ENCODE measurements at regions not wholly inside any gene's neighbourhood (a gene's known extent, or its start where the extent isn't known, plus 50 kb on each side); places are given as distances from the start of the nearest gene placed in this dataset.

DNA sequence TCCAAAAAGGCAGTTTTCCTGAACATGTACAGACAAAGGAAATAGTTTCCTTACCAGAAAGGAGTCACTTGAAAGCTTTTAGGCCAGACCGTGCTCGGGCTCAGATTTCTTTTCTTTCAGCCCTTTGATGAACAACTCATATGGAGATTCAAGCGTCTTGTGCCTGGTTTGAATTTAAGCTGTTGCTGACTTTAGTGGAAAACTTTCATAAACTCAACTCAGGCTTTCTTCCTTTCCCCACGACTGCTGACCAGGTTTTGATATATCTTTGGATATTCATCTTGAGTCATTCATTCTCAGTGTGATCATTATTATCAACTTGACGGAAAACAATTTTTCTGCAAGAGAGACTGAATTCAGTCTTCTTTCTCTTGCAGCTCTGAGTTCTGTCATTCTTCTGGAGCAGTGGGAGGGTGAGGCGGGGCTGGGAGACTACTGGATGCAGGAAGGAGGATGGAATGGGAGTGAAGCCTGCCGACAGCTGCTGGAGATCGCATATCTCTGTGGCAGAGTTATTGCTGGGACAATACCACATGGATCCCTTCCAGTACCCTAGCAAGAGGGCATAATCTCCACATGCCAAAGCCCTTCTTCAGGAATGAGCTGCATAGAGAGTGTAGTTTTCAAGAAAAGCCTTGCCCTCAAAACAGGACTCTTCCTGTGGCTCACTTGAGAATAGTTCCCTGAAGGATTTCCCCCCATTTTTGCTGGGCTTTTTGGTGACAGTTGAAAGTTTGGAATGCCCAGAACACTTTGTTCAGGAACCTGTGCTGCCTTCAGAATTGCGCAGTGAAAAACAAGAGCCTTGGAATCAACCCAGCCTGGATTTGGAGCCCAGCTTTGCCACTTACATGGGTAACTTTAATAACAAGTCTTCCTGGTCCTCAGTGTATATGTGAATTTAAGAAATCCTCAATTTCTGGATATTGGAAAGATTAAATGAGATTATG lies 364.4 kb downstream of the ZNF521 start:
- DNase-seq (ENCODE audit: insufficient read length) (no peak), FAIRE-seq (no peak)

DNA sequence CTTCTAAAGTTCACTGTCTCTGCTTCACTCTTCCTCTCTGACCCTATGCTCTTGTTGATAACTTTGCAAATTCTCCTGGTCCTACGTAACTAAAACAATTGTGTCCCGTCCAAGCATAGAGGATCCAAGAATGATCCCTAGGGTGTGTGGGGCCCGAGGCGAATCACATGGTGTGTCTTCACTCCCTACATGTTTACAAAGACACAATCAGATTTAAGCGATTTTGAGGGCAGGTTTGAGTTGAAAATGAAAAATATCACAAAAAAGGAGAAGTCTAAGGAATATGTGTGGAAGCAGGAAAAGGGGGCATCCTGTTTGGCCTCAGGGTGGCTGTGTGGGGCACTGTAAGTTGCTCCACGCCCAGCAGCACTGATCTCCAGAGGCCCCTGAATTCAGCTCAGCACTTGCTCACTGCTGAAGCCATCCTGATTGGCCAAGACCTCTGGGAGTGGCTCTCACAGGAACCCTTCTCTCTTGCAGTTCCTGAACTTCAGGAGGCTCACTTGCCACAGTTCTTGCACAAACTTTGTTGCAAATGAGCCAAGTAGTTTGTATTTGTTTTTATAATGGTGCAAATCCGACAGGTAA lies 363.6 kb downstream of the ZNF521 start:
- TF ChIP-seq POLR2AphosphoS5 (IDR thresholded peaks at IDR 0.05; ENCODE audit: low read depth, low read length): no peak
- no peak for TF ChIP-seq POLR2A (IDR thresholded peaks at IDR 0.05; ENCODE audit: low read depth, low read length)
- no peak for TF ChIP-seq TAF1 (IDR thresholded peaks at IDR 0.05; ENCODE audit: borderline replicate concordance, low read depth, low read length)
- FAIRE-seq: no peak
- no peak for DNase-seq (ENCODE audit: insufficient read length)

More for the DNA sequence above, 364.4 kb downstream of the ZNF521 start:
- no peak for TF ChIP-seq POLR2AphosphoS5 (IDR thresholded peaks at IDR 0.05; ENCODE audit: low read depth, low read length)
- TF ChIP-seq POLR2A (IDR thresholded peaks at IDR 0.05; ENCODE audit: low read depth, low read length): no peak
- TF ChIP-seq TAF1 (IDR thresholded peaks at IDR 0.05; ENCODE audit: borderline replicate concordance, low read depth, low read length): no peak

DNA sequence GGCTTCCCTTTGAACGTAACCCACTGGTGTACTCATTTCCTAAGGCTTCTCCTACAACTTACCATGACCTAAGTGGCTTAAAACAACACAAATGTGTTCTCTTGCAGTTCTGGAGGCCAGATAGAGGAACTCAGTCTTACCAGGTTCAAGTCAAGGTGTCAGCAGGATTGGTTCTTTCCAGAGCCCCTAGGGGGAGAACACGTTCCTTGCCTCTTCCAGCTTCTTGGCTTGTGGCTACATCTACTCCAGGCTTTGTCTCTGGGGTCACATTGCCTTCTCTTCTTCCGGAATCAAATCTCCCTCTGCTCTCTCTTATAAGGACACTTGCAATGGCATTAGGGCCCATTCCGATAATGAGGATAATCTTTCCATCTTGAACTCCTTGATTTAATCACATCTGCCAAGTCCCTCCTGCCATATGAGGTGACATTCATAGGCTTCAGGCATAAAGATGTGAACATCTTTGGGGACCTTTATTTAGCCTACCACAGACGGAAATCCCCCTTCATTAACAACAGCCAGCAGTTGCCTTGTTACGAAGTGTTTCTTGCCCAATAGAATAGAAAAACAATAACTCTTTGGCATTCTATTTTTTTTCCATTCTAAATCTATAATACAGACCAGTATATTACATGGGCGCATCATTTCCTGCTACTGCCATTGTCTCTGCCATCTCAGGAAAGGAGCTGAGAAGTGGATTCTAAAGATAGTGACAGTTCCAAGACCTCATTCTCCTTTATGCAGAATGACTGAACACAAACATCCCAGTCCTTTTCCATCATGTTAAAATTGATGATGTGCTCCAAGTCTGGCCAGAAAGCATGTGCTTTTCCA lies 362.0 kb downstream of the ZNF521 start:
- no peak for FAIRE-seq
- no peak for DNase-seq (ENCODE audit: insufficient read length)
- no peak for TF ChIP-seq POLR2A (IDR thresholded peaks at IDR 0.05; ENCODE audit: low read depth, low read length)
- TF ChIP-seq POLR2AphosphoS5 (IDR thresholded peaks at IDR 0.05; ENCODE audit: low read depth, low read length): no peak
- TF ChIP-seq TAF1 (IDR thresholded peaks at IDR 0.05; ENCODE audit: borderline replicate concordance, low read depth, low read length): no peak

DNA sequence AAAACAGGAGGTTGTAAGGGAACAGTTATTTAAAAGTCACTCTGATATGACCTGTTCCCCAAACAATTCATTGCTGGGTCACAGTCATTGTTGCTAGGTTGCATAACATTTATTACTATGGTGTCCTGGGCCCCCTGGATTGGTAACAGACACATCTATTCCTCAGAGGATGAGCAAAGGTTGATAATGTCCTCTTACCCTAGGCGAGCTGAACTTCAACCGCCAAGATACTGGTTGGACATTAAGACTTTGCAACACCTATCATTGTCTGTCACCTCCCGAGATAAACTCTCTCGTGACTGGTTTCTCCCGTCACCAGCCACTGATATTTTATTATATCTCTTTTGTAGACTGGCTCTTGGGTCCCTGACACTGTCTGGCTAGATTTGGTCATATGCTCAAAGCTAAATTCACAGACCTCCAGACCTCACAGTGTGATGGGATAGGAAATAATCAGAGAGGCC lies 361.3 kb downstream of the ZNF521 start:
- TF ChIP-seq TAF1 (IDR thresholded peaks at IDR 0.05; ENCODE audit: borderline replicate concordance, low read depth, low read length) (no peak), POLR2AphosphoS5 (IDR thresholded peaks at IDR 0.05; ENCODE audit: low read depth, low read length) (no peak), POLR2A (IDR thresholded peaks at IDR 0.05; ENCODE audit: low read depth, low read length) (no peak)
- FAIRE-seq (no peak), DNase-seq (ENCODE audit: insufficient read length) (no peak)

DNA sequence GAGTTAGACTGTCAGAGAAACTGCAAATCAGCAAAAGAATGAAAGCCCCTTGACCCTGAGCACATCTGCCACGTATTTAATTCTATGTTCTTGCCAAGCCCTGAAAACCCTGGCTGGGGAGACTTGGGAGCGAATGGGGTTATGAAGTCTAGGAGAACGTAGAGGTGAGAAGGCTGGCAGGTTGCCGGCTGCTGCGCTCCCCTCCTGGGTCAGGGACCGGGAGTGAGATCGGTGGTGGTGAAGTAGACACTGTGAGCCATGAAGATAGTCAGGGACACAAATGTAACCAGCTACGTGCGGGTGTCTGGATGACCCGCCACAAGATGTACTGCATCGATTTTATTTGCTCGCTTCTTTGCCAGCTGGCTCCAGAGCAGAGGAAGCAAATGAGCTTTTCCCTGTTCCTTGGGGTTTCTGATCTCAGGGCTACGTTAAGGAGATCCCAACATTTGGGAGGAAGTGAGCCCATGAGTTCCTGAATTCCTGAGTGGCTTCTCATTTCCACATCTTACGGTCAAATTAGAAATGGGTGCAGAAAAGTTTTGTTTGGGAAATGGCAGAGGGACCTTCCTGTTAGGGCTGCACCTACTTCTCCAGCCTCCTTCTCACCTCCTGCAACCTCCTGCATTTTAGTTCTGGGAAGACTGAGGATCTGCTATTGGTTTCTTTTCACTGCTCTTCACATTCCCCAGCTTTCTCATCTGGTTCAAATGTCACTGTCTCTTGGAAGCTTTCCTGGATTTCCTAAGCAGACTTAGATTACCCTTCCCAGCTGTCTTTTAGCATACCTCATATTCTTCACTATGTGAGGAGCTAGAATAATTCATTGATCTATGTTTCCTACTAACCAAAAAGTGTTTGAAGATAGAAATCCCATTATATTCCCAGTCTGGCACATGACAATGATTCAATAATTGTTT lies 360.6 kb downstream of the ZNF521 start:
- DNase-seq (ENCODE audit: insufficient read length): no peak
- no peak for FAIRE-seq

DNA sequence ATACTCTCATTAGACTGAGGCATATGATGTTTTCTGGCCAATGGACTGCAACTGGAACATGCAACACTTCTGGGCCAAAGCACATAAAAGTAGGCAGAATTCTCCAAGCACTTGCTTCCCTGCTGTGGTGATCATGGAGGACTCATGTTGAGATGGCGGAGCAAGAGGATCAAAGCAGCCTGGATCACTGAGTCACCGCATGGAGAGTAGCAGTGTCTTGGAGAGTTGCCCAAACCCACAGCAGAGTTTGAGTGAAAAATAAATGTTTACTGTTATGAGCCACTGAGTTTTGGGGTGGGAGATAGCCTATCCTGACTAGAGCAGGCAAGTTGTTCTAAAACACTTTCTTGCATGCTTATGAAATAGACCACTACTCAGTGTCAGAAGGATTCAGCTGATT lies 359.5 kb downstream of the ZNF521 start:
- FAIRE-seq (no peak), DNase-seq (ENCODE audit: insufficient read length) (no peak)
- no peak for TF ChIP-seq POLR2A (IDR thresholded peaks at IDR 0.05; ENCODE audit: low read depth, low read length)
- no peak for TF ChIP-seq POLR2AphosphoS5 (IDR thresholded peaks at IDR 0.05; ENCODE audit: low read depth, low read length)
- no peak for TF ChIP-seq TAF1 (IDR thresholded peaks at IDR 0.05; ENCODE audit: borderline replicate concordance, low read depth, low read length)

More for the DNA sequence above, 360.6 kb downstream of the ZNF521 start:
- TF ChIP-seq POLR2A (IDR thresholded peaks at IDR 0.05; ENCODE audit: low read depth, low read length) (no peak), TAF1 (IDR thresholded peaks at IDR 0.05; ENCODE audit: borderline replicate concordance, low read depth, low read length) (no peak)

DNA sequence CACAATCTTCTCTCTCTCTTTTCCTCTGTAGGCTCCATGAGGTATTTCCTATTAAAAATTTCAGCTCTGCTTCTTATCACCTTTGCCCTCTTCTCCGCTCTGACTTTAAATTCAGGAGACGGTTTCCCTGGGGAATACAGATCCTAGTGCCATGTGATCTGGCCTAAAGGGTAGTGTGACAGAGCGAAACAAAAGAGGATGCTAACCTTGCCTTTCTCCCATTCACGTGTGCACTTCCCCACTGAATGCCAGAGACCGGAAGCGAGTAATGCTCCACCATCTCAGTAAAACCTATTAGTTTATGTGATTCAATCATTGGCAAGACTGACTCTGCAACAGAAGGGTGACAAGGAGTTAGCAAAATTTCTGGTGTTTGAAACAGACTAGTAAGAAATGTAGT lies 358.3 kb downstream of the ZNF521 start:
- TF ChIP-seq TAF1 (IDR thresholded peaks at IDR 0.05; ENCODE audit: borderline replicate concordance, low read depth, low read length) (no peak), POLR2A (IDR thresholded peaks at IDR 0.05; ENCODE audit: low read depth, low read length) (no peak), POLR2AphosphoS5 (IDR thresholded peaks at IDR 0.05; ENCODE audit: low read depth, low read length) (no peak)
- no peak for FAIRE-seq
- no peak for DNase-seq (ENCODE audit: insufficient read length)

DNA sequence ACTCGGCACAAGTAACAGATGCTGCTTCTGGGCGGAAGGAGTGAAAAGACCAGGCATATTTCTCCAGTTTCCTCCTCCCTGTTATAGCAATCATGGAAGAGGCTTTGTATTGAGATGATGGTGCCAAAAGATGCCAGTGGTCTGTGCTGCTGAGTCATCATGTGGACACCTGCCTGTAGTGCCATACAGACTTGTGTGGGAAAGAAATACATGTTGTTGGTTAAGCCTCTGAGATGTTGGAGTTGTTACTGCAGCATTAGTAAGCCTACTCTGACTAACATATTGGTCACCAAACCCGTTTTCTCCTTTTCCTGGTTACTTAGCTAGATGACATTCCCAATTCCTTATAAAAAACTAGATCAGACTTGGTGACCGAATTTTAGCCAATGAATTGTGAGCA lies 356.9 kb downstream of the ZNF521 start:
- DNase-seq (ENCODE audit: insufficient read length): no peak
- TF ChIP-seq POLR2AphosphoS5 (IDR thresholded peaks at IDR 0.05; ENCODE audit: low read depth, low read length) (no peak), TAF1 (IDR thresholded peaks at IDR 0.05; ENCODE audit: borderline replicate concordance, low read depth, low read length) (no peak), POLR2A (IDR thresholded peaks at IDR 0.05; ENCODE audit: low read depth, low read length) (no peak)
- no peak for FAIRE-seq

DNA sequence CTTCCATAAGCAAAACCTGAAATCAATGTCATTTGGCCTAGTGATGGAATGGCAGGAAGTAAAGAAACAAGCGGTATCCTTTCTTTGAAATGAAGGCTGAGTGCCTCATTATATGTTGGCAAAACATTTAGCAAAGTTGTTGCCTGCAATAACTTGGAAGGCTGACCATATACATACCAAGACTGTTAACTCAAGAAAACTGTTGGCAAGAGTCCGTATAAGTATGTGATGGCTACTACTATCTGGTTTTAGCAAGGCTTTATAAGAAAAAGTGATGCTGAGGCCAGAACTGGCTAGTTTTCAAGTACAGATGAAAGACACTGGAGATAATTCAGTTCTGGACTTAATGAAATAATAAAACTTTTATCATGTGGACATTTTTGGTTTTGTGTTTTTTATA lies 356.2 kb downstream of the ZNF521 start:
- no peak for TF ChIP-seq TAF1 (IDR thresholded peaks at IDR 0.05; ENCODE audit: borderline replicate concordance, low read depth, low read length)
- no peak for TF ChIP-seq POLR2AphosphoS5 (IDR thresholded peaks at IDR 0.05; ENCODE audit: low read depth, low read length)
- no peak for TF ChIP-seq POLR2A (IDR thresholded peaks at IDR 0.05; ENCODE audit: low read depth, low read length)
- no peak for DNase-seq (ENCODE audit: insufficient read length)
- FAIRE-seq: no peak

DNA sequence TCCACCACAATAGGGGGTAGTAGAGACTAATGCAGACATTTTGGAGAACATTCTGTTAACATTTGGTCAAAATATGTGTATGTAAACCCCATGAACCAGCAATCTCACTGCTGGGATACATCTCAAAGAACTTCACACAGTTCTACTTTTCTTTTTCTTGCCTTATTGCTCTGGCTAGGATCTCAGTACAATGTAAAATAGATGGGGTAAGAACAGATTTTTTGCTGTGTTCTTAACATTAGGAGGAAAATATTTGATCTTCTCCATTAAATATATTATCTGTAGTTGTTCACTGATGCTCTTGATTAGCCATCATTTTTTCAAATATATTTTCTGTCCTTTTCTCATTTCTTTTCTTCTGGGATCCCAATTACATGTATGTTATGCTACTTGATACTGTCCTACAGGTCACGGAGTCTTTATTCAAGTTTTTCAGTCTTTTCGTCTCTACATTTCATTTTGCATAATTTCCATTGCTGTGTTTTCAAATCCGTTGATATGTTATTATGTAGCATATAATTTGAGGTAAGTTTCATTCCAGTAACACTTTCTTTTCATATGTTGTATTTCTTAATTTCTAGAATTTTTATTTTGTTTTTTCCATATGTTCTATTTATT lies 352.2 kb downstream of the ZNF521 start:
- TF ChIP-seq POLR2A (IDR thresholded peaks at IDR 0.05; ENCODE audit: low read depth, low read length): no peak
- TF ChIP-seq TAF1 (IDR thresholded peaks at IDR 0.05; ENCODE audit: borderline replicate concordance, low read depth, low read length): no peak
- no peak for TF ChIP-seq POLR2AphosphoS5 (IDR thresholded peaks at IDR 0.05; ENCODE audit: low read depth, low read length)
- FAIRE-seq: no peak
- DNase-seq (ENCODE audit: insufficient read length): no peak
